Smooth muscle cell (in vitro differentiated cells): ENCODE measurements at regions not wholly inside any gene's neighbourhood (a gene's known extent, or its start where the extent isn't known, plus 50 kb on each side); places are given as distances from the start of the nearest gene placed in this dataset.
"Not testable (repeated sequence)": the region's sequence is repeated elsewhere in the genome, so short reads cannot be mapped to it uniquely, and the experiment has no call there.

ENCODE experiments used
- DNase-seq: peaks from one replicate; lab custom pipeline; 2025; ENCODE audit not compliant: unreplicated experiment; lab: John Stamatoyannopoulos, UW
- H2AFZ ChIP-seq: fragments of 200-600 bp; sonication (generic); 2 replicates; pipeline ENCODE4 v1.6.0; 2016; ENCODE audit warnings: antibody characterized with exemption, low read depth, mild to moderate bottlenecking
- H3F3A ChIP-seq: fragments of 200-600 bp; sonication (generic); 2 replicates; pipeline ENCODE4 v1.6.0; 2017; ENCODE audit warnings: antibody characterized with exemption, low read depth
- H3K27ac ChIP-seq: fragments of 200-600 bp; sonication (generic); 2 replicates; pipeline ENCODE4 v1.5.1; 2016; ENCODE audit warnings: low read depth, mild to moderate bottlenecking
- H3K27me3 ChIP-seq: fragments of 200-600 bp; sonication (generic); 2 replicates; pipeline ENCODE4 v1.6.1; 2016; ENCODE audit warnings: low read depth, mild to moderate bottlenecking
- H3K36me3 ChIP-seq: fragments of 200-600 bp; sonication (generic); 2 replicates; pipeline ENCODE4 v1.5.1; 2016; ENCODE audit warnings: low read depth
- H3K4me1 ChIP-seq: fragments of 200-600 bp; sonication (generic); 2 replicates; pipeline ENCODE4 v1.5.1; 2016; ENCODE audit warnings: low read depth
- H3K4me2 ChIP-seq: fragments of 200-600 bp; sonication (generic); 2 replicates; pipeline ENCODE4 v1.6.0; 2016; ENCODE audit warnings: mild to moderate bottlenecking
- H3K4me3 ChIP-seq: fragments of 200-600 bp; sonication (generic); 2 replicates; pipeline ENCODE4 v1.5.1; 2016; ENCODE audit warnings: mild to moderate bottlenecking
- H3K79me2 ChIP-seq: fragments of 200-600 bp; sonication (generic); 2 replicates; pipeline ENCODE4 v1.6.0; 2016; ENCODE audit warnings: low read depth, mild to moderate bottlenecking
- H3K9ac ChIP-seq: fragments of 200-600 bp; sonication (generic); 2 replicates; pipeline ENCODE4 v1.6.0; 2016; ENCODE audit warnings: low read depth
- H3K9me3 ChIP-seq: fragments of 200-600 bp; sonication (generic); replicated peaks from 2 replicates; pipeline ENCODE4 v1.5.1; 2016; ENCODE audit warnings: low read depth
- H4K20me1 ChIP-seq: fragments of 200-600 bp; sonication (generic); 2 replicates; pipeline ENCODE4 v1.6.0; 2016; ENCODE audit warnings: low read depth
- whole genome bisulfite sequencing: methylation state at CpG from one replicate; pipeline ENCODE4 v1.1.7; 2016; ENCODE audit warnings: low lambda C conversion rate; 5-methylcytosine and 5-hydroxymethylcytosine counted together

- H3K9ac ChIP-seq, H2AFZ ChIP-seq, H3K4me3 ChIP-seq, H3K36me3 ChIP-seq, H3F3A ChIP-seq, DNase-seq, H3K27ac ChIP-seq, H3K9me3 ChIP-seq, H3K27me3 ChIP-seq, H3K4me1 ChIP-seq, H3K79me2 ChIP-seq, H3K4me2 ChIP-seq, H4K20me1 ChIP-seq: not testable (repeated sequence)
- 92% methylated on average over 3 of the region's 4 CpGs for WGBS
Observed at GRCh38 chr1:149301282-149301681, 173.6 kb upstream of the NBPF19 start.

GRCh38 chr1:149304796-149305195 lies 170.0 kb upstream of the NBPF19 start:
- H2AFZ ChIP-seq, DNase-seq, H3K4me2 ChIP-seq, H3K4me3 ChIP-seq, H3K27ac ChIP-seq, H3K79me2 ChIP-seq, H3K9me3 ChIP-seq, H3K4me1 ChIP-seq, H3K36me3 ChIP-seq, H3K9ac ChIP-seq, H3K27me3 ChIP-seq, H4K20me1 ChIP-seq, H3F3A ChIP-seq: not testable (repeated sequence)
- WGBS: no CpG with 5 or more reads among the region's 2 CpGs

- H3K27me3 ChIP-seq: not testable (repeated sequence)
Observed at GRCh38 chr1:149307640-149308039, 167.2 kb upstream of the NBPF19 start.

GRCh38 chr1:149314921-149315320 lies 159.9 kb upstream of the NBPF19 start:
- not testable (repeated sequence) for H3K36me3 ChIP-seq, H2AFZ ChIP-seq, H3K27ac ChIP-seq, H3K4me1 ChIP-seq, DNase-seq, H3F3A ChIP-seq, H3K79me2 ChIP-seq, H3K9me3 ChIP-seq, H3K4me2 ChIP-seq, H4K20me1 ChIP-seq, H3K27me3 ChIP-seq, H3K4me3 ChIP-seq, H3K9ac ChIP-seq
- 86% methylated on average over 2 of the region's 2 CpGs for WGBS

More at GRCh38 chr1:149307640-149308039, 167.2 kb upstream of the NBPF19 start:
- not testable (repeated sequence) for H3K4me3 ChIP-seq, DNase-seq, H3F3A ChIP-seq, H3K9me3 ChIP-seq, H4K20me1 ChIP-seq, H3K27ac ChIP-seq, H2AFZ ChIP-seq, H3K9ac ChIP-seq, H3K79me2 ChIP-seq, H3K4me2 ChIP-seq, H3K4me1 ChIP-seq, H3K36me3 ChIP-seq
- 93% methylated on average over 3 of the region's 8 CpGs for WGBS

GRCh38 chr1:149320971-149321731 lies 153.7 kb upstream of the NBPF19 start:
- not testable (repeated sequence) for H3K9ac ChIP-seq, H3K9me3 ChIP-seq, H4K20me1 ChIP-seq, H3K4me1 ChIP-seq, H2AFZ ChIP-seq, H3K79me2 ChIP-seq, H3F3A ChIP-seq, H3K27me3 ChIP-seq, H3K36me3 ChIP-seq, H3K27ac ChIP-seq, H3K4me3 ChIP-seq, H3K4me2 ChIP-seq, DNase-seq
- WGBS: no CpG with 5 or more reads among the region's 48 CpGs

GRCh38 chr1:149321732-149322016 lies 153.2 kb upstream of the NBPF19 start:
- H3K79me2 ChIP-seq: not testable (repeated sequence)

GRCh38 chr1:149330081-149330335 lies 144.8 kb upstream of the NBPF19 start:
- H3K36me3 ChIP-seq, H3K27me3 ChIP-seq, DNase-seq, H3F3A ChIP-seq, H3K27ac ChIP-seq, H3K79me2 ChIP-seq, H2AFZ ChIP-seq, H3K9ac ChIP-seq, H4K20me1 ChIP-seq, H3K4me2 ChIP-seq, H3K9me3 ChIP-seq, H3K4me1 ChIP-seq, H3K4me3 ChIP-seq: not testable (repeated sequence)

More at GRCh38 chr1:149321732-149322016, 153.2 kb upstream of the NBPF19 start:
- no CpG with 5 or more reads among the region's 12 CpGs for WGBS
- not testable (repeated sequence) for H3K4me1 ChIP-seq, H3F3A ChIP-seq, H3K27ac ChIP-seq, H2AFZ ChIP-seq, DNase-seq, H3K9me3 ChIP-seq, H4K20me1 ChIP-seq, H3K4me3 ChIP-seq, H3K36me3 ChIP-seq, H3K27me3 ChIP-seq, H3K9ac ChIP-seq, H3K4me2 ChIP-seq

GRCh38 chr1:149336082-149336481 lies 138.8 kb upstream of the NBPF19 start:
- not testable (repeated sequence) for H4K20me1 ChIP-seq, H3K4me1 ChIP-seq, H3K79me2 ChIP-seq, H3K9ac ChIP-seq, H3K36me3 ChIP-seq, H2AFZ ChIP-seq, H3K27me3 ChIP-seq, H3K9me3 ChIP-seq, H3F3A ChIP-seq, H3K4me2 ChIP-seq, H3K4me3 ChIP-seq, DNase-seq, H3K27ac ChIP-seq
- WGBS: no CpG with 5 or more reads among the region's 2 CpGs

GRCh38 chr1:149338221-149338691 lies 136.6 kb upstream of the NBPF19 start:
- not testable (repeated sequence) for H3K4me2 ChIP-seq, H3K9me3 ChIP-seq, H3K79me2 ChIP-seq, H3K4me3 ChIP-seq, DNase-seq, H3K4me1 ChIP-seq, H3K36me3 ChIP-seq, H3F3A ChIP-seq, H3K27ac ChIP-seq, H4K20me1 ChIP-seq, H3K27me3 ChIP-seq, H3K9ac ChIP-seq, H2AFZ ChIP-seq
- no CpG with 5 or more reads among the region's 18 CpGs for WGBS
